ENCODE measurements at regions not wholly inside any gene's neighbourhood (a gene's known extent, or its start where the extent isn't known, plus 50 kb on each side); places are given as distances from the start of the nearest gene placed in this dataset.

- no peaks in the 10 kb centered on the region for H3K36me3 ChIP-seq (ENCODE audit: control insufficient read depth, insufficient read depth, low read length)
- no peak overlapping the region for H3K4me3 ChIP-seq (replicated peaks in 1 of 4; ENCODE audit: control extremely low read depth in 1 of 4, insufficient read depth in 1 of 4, low read depth in 3 of 4, low read length in 4 of 4)
- H3K79me2 ChIP-seq (ENCODE audit: control insufficient read depth, insufficient read depth, low read length), result no peaks in the 10 kb centered on the region
- H3K27ac ChIP-seq (ENCODE audit: insufficient read depth, low read length), result no peak overlapping the region
- DNase-seq (ENCODE audit: low read depth in 2 of 2), result no peak
- TF ChIP-seq EZH2 (IDR thresholded peaks at IDR 0.05; ENCODE audit: low read length, missing control alignments) (no peak), CTCF (conservative IDR thresholded peaks at IDR 0.05 in 1 of 2, IDR thresholded peaks at IDR 0.05 in 1 of 2; ENCODE audit: low read depth in 1 of 2, low read length in 2 of 2) (no peak)
- H3K9ac ChIP-seq (ENCODE audit: insufficient read depth, low read length), result no peak overlapping the region
- no peak overlapping the region for H2AFZ ChIP-seq (ENCODE audit: low read length)
- H3K9me3 ChIP-seq (ENCODE audit: control insufficient read depth, insufficient read depth, low read depth, low read length), result no peaks in the 10 kb centered on the region
- H3K4me1 ChIP-seq (ENCODE audit: control insufficient read depth, extremely low read depth, insufficient read depth, low read length), result no peaks in the 10 kb centered on the region
- H3K27me3 ChIP-seq (ENCODE audit: control insufficient read depth, insufficient read depth, low read length), result no peaks in the 10 kb centered on the region
- H3K4me2 ChIP-seq (ENCODE audit: extremely low read depth, insufficient read depth, low read length), result no peak overlapping the region
- no peaks in the 10 kb centered on the region for H4K20me1 ChIP-seq (ENCODE audit: control insufficient read depth, extremely low read depth, insufficient read depth, low read length)
These were observed 242.6 kb upstream of the THSD7B start for GRCh38 chr2:136522724-136523123.

GRCh38 chr2:136517716-136518115, 247.6 kb upstream of the THSD7B start:
- no peaks in the 10 kb centered on the region for H3K9me3 ChIP-seq (ENCODE audit: control insufficient read depth, insufficient read depth, low read depth, low read length)
- H3K27ac ChIP-seq (ENCODE audit: insufficient read depth, low read length), result no peak overlapping the region
- H3K4me3 ChIP-seq (replicated peaks in 1 of 4; ENCODE audit: control extremely low read depth in 1 of 4, insufficient read depth in 1 of 4, low read depth in 3 of 4, low read length in 4 of 4), result no peak overlapping the region
- H3K9ac ChIP-seq (ENCODE audit: insufficient read depth, low read length), result no peak overlapping the region
- no peaks in the 10 kb centered on the region for H3K79me2 ChIP-seq (ENCODE audit: control insufficient read depth, insufficient read depth, low read length)
- H3K4me2 ChIP-seq (ENCODE audit: extremely low read depth, insufficient read depth, low read length), result no peak overlapping the region
- H3K4me1 ChIP-seq (ENCODE audit: control insufficient read depth, extremely low read depth, insufficient read depth, low read length), result no peaks in the 10 kb centered on the region
- H3K36me3 ChIP-seq (ENCODE audit: control insufficient read depth, insufficient read depth, low read length), result no peaks in the 10 kb centered on the region
- H3K27me3 ChIP-seq (ENCODE audit: control insufficient read depth, insufficient read depth, low read length), result no peaks in the 10 kb centered on the region
- no peak for DNase-seq (ENCODE audit: low read depth in 2 of 2)
- no peak for TF ChIP-seq EZH2 (IDR thresholded peaks at IDR 0.05; ENCODE audit: low read length, missing control alignments)
- no peak for TF ChIP-seq CTCF (conservative IDR thresholded peaks at IDR 0.05 in 1 of 2, IDR thresholded peaks at IDR 0.05 in 1 of 2; ENCODE audit: low read depth in 1 of 2, low read length in 2 of 2)
- H4K20me1 ChIP-seq (ENCODE audit: control insufficient read depth, extremely low read depth, insufficient read depth, low read length), result no peaks in the 10 kb centered on the region
- no peak overlapping the region for H2AFZ ChIP-seq (ENCODE audit: low read length)

- Histone ChIP-seq H4K20me1 (ENCODE audit: control insufficient read depth, extremely low read depth, insufficient read depth, low read length) (no peaks in the 10 kb centered on the region), H3K9me3 (ENCODE audit: control insufficient read depth, insufficient read depth, low read depth, low read length) (no peaks in the 10 kb centered on the region), H2AFZ (ENCODE audit: low read length) (no peak overlapping the region), H3K27ac (ENCODE audit: insufficient read depth, low read length) (no peak overlapping the region), H3K4me1 (ENCODE audit: control insufficient read depth, extremely low read depth, insufficient read depth, low read length) (no peaks in the 10 kb centered on the region), H3K4me2 (ENCODE audit: extremely low read depth, insufficient read depth, low read length) (no peak overlapping the region), H3K9ac (ENCODE audit: insufficient read depth, low read length) (no peak overlapping the region), H3K4me3 (replicated peaks in 1 of 4; ENCODE audit: control extremely low read depth in 1 of 4, insufficient read depth in 1 of 4, low read depth in 3 of 4, low read length in 4 of 4) (no peak overlapping the region), H3K27me3 (ENCODE audit: control insufficient read depth, insufficient read depth, low read length) (no peaks in the 10 kb centered on the region), H3K79me2 (ENCODE audit: control insufficient read depth, insufficient read depth, low read length) (no peaks in the 10 kb centered on the region), H3K36me3 (ENCODE audit: control insufficient read depth, insufficient read depth, low read length) (no peaks in the 10 kb centered on the region)
- DNase-seq (ENCODE audit: low read depth in 2 of 2), result no peak
- no peak for TF ChIP-seq EZH2 (IDR thresholded peaks at IDR 0.05; ENCODE audit: low read length, missing control alignments)
- TF ChIP-seq CTCF (conservative IDR thresholded peaks at IDR 0.05 in 1 of 2, IDR thresholded peaks at IDR 0.05 in 1 of 2; ENCODE audit: low read depth in 1 of 2, low read length in 2 of 2), result no peak
These were observed 255.1 kb upstream of the THSD7B start for GRCh38 chr2:136510244-136510643.
